ENCODE measurements at regions not wholly inside any gene's neighbourhood (a gene's known extent, or its start where the extent isn't known, plus 50 kb on each side); places are given as distances from the start of the nearest gene placed in this dataset.

DNA sequence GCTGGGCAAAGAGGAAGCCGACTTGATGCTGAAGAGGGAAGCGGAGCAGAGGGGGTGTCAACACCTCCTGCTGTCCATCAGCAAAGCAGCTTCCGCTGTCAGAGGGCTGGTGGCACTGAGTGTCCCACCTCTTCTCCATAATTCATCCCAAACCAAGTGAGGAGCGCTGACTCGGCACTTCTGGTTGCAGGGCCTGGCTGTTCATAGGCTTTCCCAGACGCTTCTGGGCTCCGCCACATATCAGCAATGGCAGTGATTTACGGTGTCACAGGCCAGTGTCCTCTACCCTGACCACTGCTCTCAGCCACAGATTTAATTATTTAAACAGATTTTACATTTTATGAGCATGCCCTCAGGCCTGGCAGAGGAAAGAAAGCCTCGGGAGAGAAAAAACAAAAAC is 70.1 kb upstream of the TENM4 start:
- ATAC-seq: no peak
- no peaks in the 10 kb centered on the region for H3K4me1 Mint-ChIP-seq (ENCODE audit: low read depth)
- no peak overlapping the region for H3K4me3 Mint-ChIP-seq
- DNase-seq: no peak
- no peaks in the 10 kb centered on the region for H3K9me3 Mint-ChIP-seq
- H3K27ac Mint-ChIP-seq: no peak overlapping the region
- TF ChIP-seq CTCF (IDR thresholded peaks at IDR 0.05): no peak
- ChIA-PET CTCF (no interaction called here), POLR2A (no interaction called here)
- peaks cover 10% of the 10 kb centered on the region for H3K27me3 Mint-ChIP-seq
- intact Hi-C loops (cut with micrococcal nuclease): no loop called here
- H3K36me3 Mint-ChIP-seq (ENCODE audit: low read depth): no peaks in the 10 kb centered on the region

DNA sequence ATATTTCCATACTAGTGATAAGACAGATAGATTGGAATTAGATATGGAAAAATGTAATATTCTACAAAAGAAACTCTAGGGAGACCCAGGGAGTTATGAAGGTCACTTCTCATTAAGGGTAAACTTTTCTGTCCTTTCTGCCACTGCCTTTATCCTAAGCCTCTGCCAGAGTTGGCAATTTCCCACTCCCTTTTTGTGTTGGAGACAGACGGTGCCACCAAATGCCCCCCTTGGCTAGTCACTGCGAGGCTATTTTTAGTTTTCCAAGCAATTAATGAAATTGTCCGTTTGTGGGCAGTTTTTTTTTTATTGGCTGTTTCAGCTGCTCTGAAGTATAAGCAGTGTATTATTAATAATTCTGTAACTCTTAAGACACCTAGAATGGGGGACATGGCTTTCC is 67.6 kb upstream of the TENM4 start:
- H3K27ac Mint-ChIP-seq: no peak overlapping the region
- TF ChIP-seq CTCF (IDR thresholded peaks at IDR 0.05): no peak
- CTCF ChIA-PET: no interaction called here
- intact Hi-C loops (cut with micrococcal nuclease): no loop called here
- H3K4me3 Mint-ChIP-seq: no peak overlapping the region
- ATAC-seq (no peak), DNase-seq (no peak)
- H3K9me3 Mint-ChIP-seq: no peaks in the 10 kb centered on the region
- peaks cover 10% of the 10 kb centered on the region for H3K27me3 Mint-ChIP-seq
- POLR2A ChIA-PET: no interaction called here
- H3K36me3 Mint-ChIP-seq (ENCODE audit: low read depth): no peaks in the 10 kb centered on the region
- H3K4me1 Mint-ChIP-seq (ENCODE audit: low read depth): no peaks in the 10 kb centered on the region

DNA sequence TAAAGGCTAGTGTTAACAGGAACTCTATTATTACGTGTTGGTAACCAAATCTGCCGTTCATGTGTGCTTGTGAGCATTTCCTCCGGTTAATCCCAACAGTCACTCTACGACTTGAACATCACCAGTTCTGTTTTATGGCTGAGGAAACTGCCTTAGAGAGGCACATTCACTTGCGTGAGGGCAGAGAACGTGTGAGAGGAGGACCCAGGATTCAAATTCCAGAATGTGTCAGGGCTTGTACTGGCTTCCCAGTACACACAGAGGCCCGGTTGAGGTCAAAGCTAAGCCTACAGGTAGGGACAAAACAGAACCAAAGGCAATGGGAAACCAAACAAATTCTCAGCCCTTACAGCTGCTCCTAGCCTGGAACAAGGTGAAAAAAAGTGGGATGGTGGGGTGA is 66.9 kb upstream of the TENM4 start:
- ChIA-PET CTCF (no interaction called here), POLR2A (no interaction called here)
- no peak for DNase-seq
- TF ChIP-seq CTCF (IDR thresholded peaks at IDR 0.05): no peak
- Mint-ChIP-seq H3K27me3 (peaks cover 10% of the 10 kb centered on the region), H3K36me3 (ENCODE audit: low read depth) (no peaks in the 10 kb centered on the region), H3K4me3 (no peak overlapping the region), H3K27ac (no peak overlapping the region), H3K4me1 (ENCODE audit: low read depth) (no peaks in the 10 kb centered on the region), H3K9me3 (no peaks in the 10 kb centered on the region)
- no peak for ATAC-seq
- intact Hi-C loops (cut with micrococcal nuclease): no loop called here

- no peak for DNase-seq
- intact Hi-C loops (cut with micrococcal nuclease): no loop called here
- Mint-ChIP-seq H3K9me3 (no peaks in the 10 kb centered on the region), H3K27me3 (peaks cover 10% of the 10 kb centered on the region), H3K4me1 (ENCODE audit: low read depth) (no peaks in the 10 kb centered on the region), H3K4me3 (no peak overlapping the region), H3K27ac (no peak overlapping the region), H3K36me3 (ENCODE audit: low read depth) (no peaks in the 10 kb centered on the region)
- no peak for TF ChIP-seq CTCF (IDR thresholded peaks at IDR 0.05)
- ChIA-PET POLR2A (interaction anchor here (0.6 kb wide), 1 partner anchor 233 kb away, joined by 3 read pairs; no protein-coding TSS in a partner anchor), CTCF (no interaction called here)
- no peak for ATAC-seq
Observed at GRCh38 chr11:79506734-79507344, 66.0 kb upstream of the TENM4 start.

DNA sequence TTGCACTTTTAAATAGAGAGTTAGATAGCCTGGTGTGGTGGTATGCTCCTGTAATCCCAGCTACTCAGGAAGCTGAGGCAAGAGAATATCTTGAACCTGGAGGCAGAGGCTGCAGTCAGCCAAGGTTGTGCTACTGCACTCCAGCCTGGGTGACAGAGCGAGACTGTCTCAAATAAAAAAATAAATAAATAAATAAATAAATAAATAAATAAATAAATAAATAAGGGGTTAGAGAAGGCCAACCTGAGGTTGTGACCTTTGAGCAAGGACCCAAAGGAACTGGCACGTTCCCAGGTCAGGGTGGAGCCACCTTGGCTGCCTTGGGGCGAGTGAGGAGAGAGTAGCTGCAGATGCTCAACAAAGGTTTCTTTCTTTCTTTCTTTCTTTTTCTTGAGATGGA is 65.3 kb upstream of the TENM4 start:
- intact Hi-C loops (cut with micrococcal nuclease): no loop called here
- no peaks in the 10 kb centered on the region for H3K4me1 Mint-ChIP-seq (ENCODE audit: low read depth)

More for the DNA sequence above, 65.3 kb upstream of the TENM4 start:
- no peak for ATAC-seq
- DNase-seq: no peak
- H3K27me3 Mint-ChIP-seq: peaks cover 10% of the 10 kb centered on the region
- H3K4me3 Mint-ChIP-seq: no peak overlapping the region
- H3K9me3 Mint-ChIP-seq: no peaks in the 10 kb centered on the region
- no peak overlapping the region for H3K27ac Mint-ChIP-seq
- POLR2A ChIA-PET: no interaction called here
- CTCF ChIA-PET: interaction anchor here (0.6 kb wide), 1 partner anchor 13 kb away, joined by 3 read pairs; no protein-coding TSS in a partner anchor
- no peak for TF ChIP-seq CTCF (IDR thresholded peaks at IDR 0.05)
- H3K36me3 Mint-ChIP-seq (ENCODE audit: low read depth): no peaks in the 10 kb centered on the region
